Endothelial cell of umbilical vein (primary cell): ENCODE measurements at regions not wholly inside any gene's neighbourhood (a gene's known extent, or its start where the extent isn't known, plus 50 kb on each side); places are given as distances from the start of the nearest gene placed in this dataset.

Experiments used
- BruUV-seq: library from RNA; stranded (reverse); fragments of 400-500 nt; replicated peaks from 2 replicates; lab custom pipeline; 2021; lab: Mats Ljungman, UMichigan
- CTCF ChIA-PET: fragments of 300-600, 350-600 bp; sonication (Branson Sonifier 250); formaldehyde crosslinking; loops from one replicate; lab custom pipeline; 2021; ENCODE audit warnings: antibody characterized with exemption, inconsistent platforms; lab: Charles Lee
- POLR2A ChIA-PET: fragments of 300-600, 350-600 bp; sonication (Branson Sonifier 250); formaldehyde crosslinking; loops from one replicate; lab custom pipeline; 2021; ENCODE audit warnings: antibody characterized with exemption, inconsistent platforms; lab: Charles Lee
- DNase-seq: peaks from one replicate; pipeline ENCODE4 v3.0.0-alpha.2; 2011; ENCODE audit warnings: low read depth, low spot score
- FAIRE-seq: peaks from 2 replicates; lab custom pipeline; 2011; peaks lifted over from hg19 to GRCh38; lab: Jason Lieb, UNC
- H2AFZ ChIP-seq: 2 replicates; pipeline ENCODE4 v1.6.0; 2012; ENCODE audit warnings: low read depth, low read length, control low read depth, inconsistent platforms
- H3K27ac ChIP-seq: 2 replicates; pipeline ENCODE4 v1.5.1; 2011; ENCODE audit warnings: low read depth, mild to moderate bottlenecking, control low read depth, low read length, moderate library complexity; ENCODE audit not compliant: insufficient read depth
- H3K27me3 ChIP-seq, 2 experiments: 2 replicates each; pipeline versions ENCODE4 v1.6.0 to v1.6.1; 2011; ENCODE audit warnings: low read length in 2 of 2, mixed read lengths in 1 of 2; ENCODE audit not compliant: control insufficient read depth in 2 of 2, insufficient read depth in 2 of 2
- H3K36me3 ChIP-seq, 2 experiments: 2 replicates in 1 of 2; 3 replicates in 1 of 2; pipeline ENCODE4 v1.5.1; 2011; ENCODE audit warnings: low read length in 2 of 2, mild to moderate bottlenecking in 1 of 2, moderate library complexity in 1 of 2; ENCODE audit not compliant: control insufficient read depth in 2 of 2, insufficient read depth in 2 of 2; ENCODE audit errors: extremely low read depth in 1 of 2
- H3K4me1 ChIP-seq: 3 replicates; pipeline ENCODE4 v1.5.1; 2011; ENCODE audit warnings: mild to moderate bottlenecking, low read length; ENCODE audit not compliant: control insufficient read depth, insufficient read depth; ENCODE audit errors: extremely low read depth
- H3K4me2 ChIP-seq: 2 replicates; pipeline ENCODE4 v1.6.1; 2011; ENCODE audit warnings: low read length, control low read depth, mixed read lengths; ENCODE audit not compliant: insufficient read depth
- H3K4me3 ChIP-seq, 3 experiments: fragments of 200-600 bp in 1 of 3; sonication (generic), shearing (Covaris generic) in 1 of 3; replicated peaks in 1 of 3; 2 replicates each; pipeline ENCODE4 v1.5.1; 2011 to 2016; ENCODE audit warnings: control low read depth in 3 of 3, low read length in 3 of 3, mild to moderate bottlenecking in 2 of 3, inconsistent platforms in 1 of 3, low read depth in 1 of 3, moderate library complexity in 1 of 3; ENCODE audit not compliant: insufficient read depth in 1 of 3
- H3K79me2 ChIP-seq: 2 replicates; pipeline ENCODE4 v1.6.0; 2012; ENCODE audit warnings: low read length, inconsistent platforms; ENCODE audit not compliant: control insufficient read depth, insufficient read depth
- H3K9ac ChIP-seq: replicated peaks from 2 replicates; pipeline ENCODE3; 2011; ENCODE audit warnings: low read length, control low read depth; ENCODE audit not compliant: insufficient read depth; ENCODE audit errors: extremely low read depth
- H3K9me1 ChIP-seq: replicated peaks from 3 replicates; pipeline ENCODE4 v1.6.0; 2011; ENCODE audit warnings: mild to moderate bottlenecking, low read length; ENCODE audit not compliant: control insufficient read depth, insufficient read depth; ENCODE audit errors: extremely low read depth
- H3K9me3 ChIP-seq: replicated peaks from 2 replicates; pipeline ENCODE4 v1.5.1; 2012; ENCODE audit warnings: low read length, inconsistent platforms; ENCODE audit not compliant: control insufficient read depth, insufficient read depth
- H4K20me1 ChIP-seq: replicated peaks from 2 replicates; pipeline ENCODE3; 2011; ENCODE audit warnings: mild to moderate bottlenecking, low read length; ENCODE audit not compliant: control insufficient read depth, insufficient read depth; ENCODE audit errors: extremely low read depth
- EZH2 ChIP-seq: IDR thresholded peaks from 2 replicates; pipeline ENCODE4 v1.6.1; 2012; ENCODE audit warnings: borderline replicate concordance, low read depth, mild to moderate bottlenecking, moderate library complexity, low read length, inconsistent platforms; ENCODE audit not compliant: severe bottlenecking
- FOS ChIP-seq: IDR thresholded peaks from 2 replicates; pipeline ENCODE4 v1.6.1; 2011; ENCODE audit warnings: mild to moderate bottlenecking, low read length, moderate library complexity, borderline replicate concordance; ENCODE audit not compliant: insufficient read depth
- GATA2 ChIP-seq: IDR thresholded peaks from 2 replicates; pipeline ENCODE4 v1.7.0; 2011; ENCODE audit warnings: low read depth, mild to moderate bottlenecking, moderate library complexity, mixed read lengths, low read length; ENCODE audit not compliant: insufficient read length, insufficient read depth
- JUN ChIP-seq: IDR thresholded peaks from 2 replicates; pipeline ENCODE4 v1.6.1; 2011; ENCODE audit warnings: borderline replicate concordance, low read depth; ENCODE audit not compliant: insufficient read length, insufficient read depth
- MYC ChIP-seq: IDR thresholded peaks from one replicate; pipeline ENCODE4 v1.6.1; 2011; ENCODE audit warnings: mild to moderate bottlenecking, low read depth, low read length
- POLR2A ChIP-seq: IDR thresholded peaks from 2 replicates; pipeline ENCODE4 v1.6.1; 2012; ENCODE audit warnings: low read depth, mild to moderate bottlenecking, control low read depth, low read length
- POLR2AphosphoS5 ChIP-seq: IDR thresholded peaks from 2 replicates; pipeline ENCODE4 v1.6.1; 2012; ENCODE audit warnings: low read depth, mild to moderate bottlenecking, control low read depth, low read length, moderate library complexity; ENCODE audit not compliant: insufficient read depth
- dilution Hi-C: fragments of 300-500 bp; cut with MboI; formaldehyde crosslinking; loops from one replicate; pipeline ENCODE4 v1.15.0; 2019; ENCODE audit warnings: low sequenced_read_pairs; ENCODE audit not compliant: extremely low pct_ligation_motif_present
- intact Hi-C: fragments of 100-400 bp; cut with micrococcal nuclease; formaldehyde crosslinking; loops from one replicate; pipeline ENCODE4 v1.10.0; 2022
- TF ChIP-seq, protein P1 (sequence below): IDR thresholded peaks from 2 replicates; pipeline ENCODE4 v1.6.1; 2011; ENCODE audit not compliant: insufficient read depth, insufficient read length
- TF ChIP-seq, protein P2 (sequence below), 2 donors: IDR thresholded peaks; 1 replicate in 1 of 2; 2 replicates in 1 of 2; pipeline ENCODE4 v1.5.1; 2011; ENCODE audit warnings: low read length in 2 of 2, mild to moderate bottlenecking in 2 of 2, moderate library complexity in 2 of 2, control low read depth in 1 of 2, inconsistent platforms in 1 of 2, low read depth in 1 of 2; ENCODE audit not compliant: insufficient read depth in 1 of 2; ENCODE audit errors: extremely low read depth in 1 of 2

DNA sequence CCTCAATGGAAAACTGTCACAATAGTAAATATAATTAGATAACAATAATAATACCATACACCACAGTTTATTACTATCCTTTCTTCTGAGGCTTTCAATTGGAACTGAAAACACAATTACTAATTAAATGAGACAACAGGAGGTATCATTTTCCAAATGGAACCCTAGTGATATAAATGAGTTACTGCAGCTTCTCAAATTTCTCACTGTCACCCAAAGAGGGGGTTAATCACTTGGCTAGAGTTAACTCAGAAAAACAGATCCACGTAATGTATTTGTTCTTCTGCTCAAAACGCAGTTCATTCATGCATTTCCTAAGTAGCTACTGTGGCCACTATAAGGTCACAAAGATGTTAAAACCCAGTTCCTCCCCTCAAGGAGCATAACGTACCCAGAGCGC, 120.9 kb upstream of the FOXN3 start:
- dilution Hi-C loops (no loop called here), intact Hi-C loops (no loop called here)
- BruUV-seq = no TSS peak
- Histone ChIP-seq H3K4me2 (no peak overlapping the region), H3K27ac (no peak overlapping the region), H3K9ac (no peak overlapping the region), H3K79me2 (no peaks in the 10 kb centered on the region), H3K4me3 (no peak overlapping the region), H3K4me1 (peaks cover 8% of the 10 kb centered on the region), H4K20me1 (no peaks in the 10 kb centered on the region), H3K9me1 (no peaks in the 10 kb centered on the region), H3K9me3 (no peaks in the 10 kb centered on the region), H3K27me3 (no peaks in the 10 kb centered on the region), H3K36me3 (no peaks in the 10 kb centered on the region), H2AFZ (no peak overlapping the region)
- POLR2A ChIA-PET = no interaction called here
- CTCF ChIA-PET = no interaction called here
- DNase-seq (no peak), FAIRE-seq (no peak)
- TF ChIP-seq EZH2 (no peak), JUN (no peak), MYC (no peak), POLR2AphosphoS5 (no peak), GATA2 (no peak), POLR2A (no peak), FOS (no peak)
- TF ChIP-seq, protein P1, sequence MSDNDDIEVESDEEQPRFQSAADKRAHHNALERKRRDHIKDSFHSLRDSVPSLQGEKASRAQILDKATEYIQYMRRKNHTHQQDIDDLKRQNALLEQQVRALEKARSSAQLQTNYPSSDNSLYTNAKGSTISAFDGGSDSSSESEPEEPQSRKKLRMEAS = no peak
- TF ChIP-seq, protein P2, sequence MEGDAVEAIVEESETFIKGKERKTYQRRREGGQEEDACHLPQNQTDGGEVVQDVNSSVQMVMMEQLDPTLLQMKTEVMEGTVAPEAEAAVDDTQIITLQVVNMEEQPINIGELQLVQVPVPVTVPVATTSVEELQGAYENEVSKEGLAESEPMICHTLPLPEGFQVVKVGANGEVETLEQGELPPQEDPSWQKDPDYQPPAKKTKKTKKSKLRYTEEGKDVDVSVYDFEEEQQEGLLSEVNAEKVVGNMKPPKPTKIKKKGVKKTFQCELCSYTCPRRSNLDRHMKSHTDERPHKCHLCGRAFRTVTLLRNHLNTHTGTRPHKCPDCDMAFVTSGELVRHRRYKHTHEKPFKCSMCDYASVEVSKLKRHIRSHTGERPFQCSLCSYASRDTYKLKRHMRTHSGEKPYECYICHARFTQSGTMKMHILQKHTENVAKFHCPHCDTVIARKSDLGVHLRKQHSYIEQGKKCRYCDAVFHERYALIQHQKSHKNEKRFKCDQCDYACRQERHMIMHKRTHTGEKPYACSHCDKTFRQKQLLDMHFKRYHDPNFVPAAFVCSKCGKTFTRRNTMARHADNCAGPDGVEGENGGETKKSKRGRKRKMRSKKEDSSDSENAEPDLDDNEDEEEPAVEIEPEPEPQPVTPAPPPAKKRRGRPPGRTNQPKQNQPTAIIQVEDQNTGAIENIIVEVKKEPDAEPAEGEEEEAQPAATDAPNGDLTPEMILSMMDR (IDR thresholded peaks at IDR 0.05; ENCODE audit: extremely low read depth in 1 of 2, insufficient read depth in 1 of 2, low read depth in 1 of 2, low read length in 2 of 2) = no peak
